HCT116 (cell line): ENCODE measurements at regions not wholly inside any gene's neighbourhood (a gene's known extent, or its start where the extent isn't known, plus 50 kb on each side); places are given as distances from the start of the nearest gene placed in this dataset.

Source experiments
- ATAC-seq: fragments of 200-7000 bp; cut with Tn5 transposase; 2 replicates; pipeline ENCODE4 v1.9.1; 2020; ENCODE audit warnings: mild to moderate bottlenecking, moderate library complexity
- BruUV-seq: library from RNA; stranded (reverse); fragments of 400-500 nt; replicated peaks from 2 replicates; lab custom pipeline; 2021; lab: Mats Ljungman, UMichigan
- CTCF ChIA-PET: fragments of 300-600 bp; sonication (Branson Sonifier 250); formaldehyde crosslinking; loops from one replicate; lab custom pipeline; 2021; ENCODE audit warnings: antibody characterized with exemption; lab: Charles Lee
- POLR2A ChIA-PET: fragments of 300-600, 350-600 bp; sonication (Branson Sonifier 250); formaldehyde crosslinking; loops from one replicate; lab custom pipeline; 2021; ENCODE audit warnings: antibody characterized with exemption; lab: Charles Lee
- RAD21 ChIA-PET, 2 experiments: fragments of 300-600 bp; sonication (Branson Sonifier 250); formaldehyde crosslinking; loops; one replicate each; lab custom pipeline; 2023; ENCODE audit warnings: low total read pairs in 2 of 2; ENCODE audit not compliant: uncharacterized antibody in 2 of 2, unreplicated experiment in 2 of 2, low non-redundant PET in 1 of 2; lab: Charles Lee
- DNase-seq: peaks from one replicate; pipeline ENCODE4 v3.0.0-alpha.2; 2010; ENCODE audit warnings: low read depth, low spot score
- H2AFZ ChIP-seq: fragments of 200-600 bp; shearing (Covaris generic), sonication (generic); 2 replicates; pipeline ENCODE4 v1.6.1; 2017; ENCODE audit warnings: low read depth, mixed run types, mixed read lengths, antibody characterized with exemption, low read length; ENCODE audit not compliant: poor library complexity, severe bottlenecking
- H3K27ac ChIP-seq: 2 replicates; pipeline ENCODE4 v1.5.1; 2012; ENCODE audit warnings: low read depth, low read length
- H3K27me3 ChIP-seq: fragments of 200-600 bp; sonication (generic); 2 replicates; pipeline ENCODE4 v1.6.1; 2016; ENCODE audit warnings: mixed run types, low read length, mixed read lengths; ENCODE audit not compliant: insufficient read depth
- H3K36me3 ChIP-seq, 2 experiments: fragments of 200-500 bp in 1 of 2; fragments of 200-600 bp in 1 of 2; sonication (Bioruptor generic) in 1 of 2; sonication (generic) in 1 of 2; 2 replicates each; pipeline versions ENCODE4 v1.5.1 to v1.6.1; 2014 to 2016; ENCODE audit warnings: low read length in 2 of 2, inconsistent platforms in 1 of 2, mixed read lengths in 1 of 2, mixed run types in 1 of 2; ENCODE audit not compliant: insufficient read depth in 2 of 2, control insufficient read depth in 1 of 2
- H3K4me1 ChIP-seq, 2 experiments: fragments of 200-600 bp in 1 of 2; sonication (generic) in 1 of 2; 2 replicates each; pipeline versions ENCODE4 v1.5.1 to v1.6.1; 2012 to 2017; ENCODE audit warnings: low read length in 2 of 2, inconsistent platforms in 1 of 2, mild to moderate bottlenecking in 1 of 2, mixed read lengths in 1 of 2, mixed run types in 1 of 2, moderate library complexity in 1 of 2; ENCODE audit not compliant: insufficient read depth in 2 of 2, control insufficient read depth in 1 of 2
- H3K4me2 ChIP-seq: fragments of 200-600 bp; sonication (generic); 2 replicates; pipeline ENCODE4 v1.6.1; 2017; ENCODE audit warnings: mixed run types, low read length, mixed read lengths
- H3K4me3 ChIP-seq, 2 experiments: fragments of 200-600 bp in 1 of 2; sonication (generic) in 1 of 2; replicated peaks in 1 of 2; 2 replicates each; pipeline ENCODE4 v1.5.1; 2011 to 2016; ENCODE audit warnings: low read length in 2 of 2, control low read depth in 1 of 2, low read depth in 1 of 2, mild to moderate bottlenecking in 1 of 2, mixed read lengths in 1 of 2, mixed run types in 1 of 2
- H3K79me2 ChIP-seq: fragments of 200-600 bp; sonication (generic); 2 replicates; pipeline ENCODE4 v1.6.1; 2017; ENCODE audit warnings: mild to moderate bottlenecking, mixed run types, low read length, moderate library complexity, mixed read lengths; ENCODE audit not compliant: insufficient read depth
- H3K9ac ChIP-seq: fragments of 200-600 bp; sonication (generic); 2 replicates; pipeline ENCODE4 v1.6.1; 2016; ENCODE audit warnings: low read length, mixed read lengths
- H3K9me2 ChIP-seq: fragments of 200-600 bp; sonication (generic), shearing (Covaris generic); 2 replicates; pipeline ENCODE4 v1.6.1; 2017; ENCODE audit warnings: mixed run types, mild to moderate bottlenecking, moderate library complexity; ENCODE audit not compliant: insufficient read depth
- H3K9me3 ChIP-seq, 2 experiments: fragments of 200-500 bp in 1 of 2; fragments of 200-600 bp in 1 of 2; sonication (Bioruptor generic) in 1 of 2; sonication (generic) in 1 of 2; 2 replicates each; pipeline ENCODE4 v1.6.1; 2014 to 2017; ENCODE audit warnings: low read length in 2 of 2, mixed read lengths in 2 of 2, inconsistent platforms in 1 of 2, low read depth in 1 of 2, mild to moderate bottlenecking in 1 of 2, mixed run types in 1 of 2, moderate library complexity in 1 of 2; ENCODE audit not compliant: control insufficient read depth in 1 of 2, insufficient read depth in 1 of 2
- H4K20me1 ChIP-seq: fragments of 200-600 bp; sonication (generic), shearing (Covaris generic); 2 replicates; pipeline ENCODE4 v1.6.1; 2017; ENCODE audit warnings: mixed run types, mild to moderate bottlenecking, moderate library complexity; ENCODE audit not compliant: insufficient read depth
- CEBPB ChIP-seq: IDR thresholded peaks from 2 replicates; pipeline ENCODE4 v1.6.1; 2012; ENCODE audit warnings: low read depth
- EGR1 ChIP-seq: IDR thresholded peaks from 2 replicates; pipeline ENCODE4 v1.6.1; 2012; ENCODE audit warnings: low read depth
- ELF1 ChIP-seq: IDR thresholded peaks from 2 replicates; pipeline ENCODE4 v1.6.1; 2012; ENCODE audit warnings: low read depth, borderline replicate concordance
- EZH2phosphoT487 ChIP-seq: fragments of 200-600 bp; IDR thresholded peaks from 2 replicates; pipeline ENCODE4 v1.6.1; 2018; ENCODE audit warnings: antibody characterized with exemption, borderline replicate concordance
- FOSL1 ChIP-seq: IDR thresholded peaks from 2 replicates; pipeline ENCODE4 v1.6.1; 2012; ENCODE audit warnings: low read depth
- RAD21 ChIP-seq: IDR thresholded peaks from 2 replicates; pipeline ENCODE4 v1.6.1; 2012; ENCODE audit warnings: low read depth, mild to moderate bottlenecking
- SIN3A ChIP-seq: IDR thresholded peaks from 2 replicates; pipeline ENCODE4 v1.6.1; 2012; ENCODE audit warnings: low read depth
- intact Hi-C: fragments of 100-400 bp; cut with micrococcal nuclease; formaldehyde crosslinking; loops from 2 replicates; pipeline ENCODE4 v1.10.0; 2022
- TF ChIP-seq, protein P1 (sequence below): IDR thresholded peaks from 2 replicates; pipeline ENCODE4 v1.6.1; 2012
- TF ChIP-seq, protein P2 (sequence below): IDR thresholded peaks from 2 replicates; pipeline ENCODE4 v1.6.1; 2011; ENCODE audit warnings: mild to moderate bottlenecking, low read length, moderate library complexity; ENCODE audit not compliant: insufficient replicate concordance; ENCODE audit errors: extremely low read depth
- TF ChIP-seq, protein P3 (sequence below): IDR thresholded peaks from 2 replicates; pipeline ENCODE4 v1.6.1; 2012

DNA sequence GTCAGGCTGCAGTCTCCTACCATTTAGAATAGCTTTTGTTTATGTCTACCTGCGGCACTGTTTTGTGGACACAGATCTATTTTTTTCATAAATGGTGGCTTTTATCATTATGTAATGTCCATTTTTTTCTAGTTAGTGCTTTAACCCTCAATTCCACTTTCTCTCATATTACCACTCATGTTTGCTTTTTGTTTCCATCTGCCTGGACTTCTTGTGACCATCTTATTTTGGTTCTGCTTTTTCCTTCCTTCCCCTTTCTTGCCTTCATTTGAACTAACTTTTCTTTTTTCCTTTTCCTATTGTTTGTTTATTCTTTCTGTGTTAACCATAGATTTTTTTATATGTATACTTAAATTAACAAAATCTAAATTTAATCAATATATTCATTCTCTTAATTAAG is 63.2 kb upstream of the SLC22A11 start:
- CTCF ChIA-PET: interaction anchor here (1.6 kb wide), 1 partner anchor 156 kb away, joined by 3 read pairs; no protein-coding TSS in a partner anchor

More for the DNA sequence above, 63.2 kb upstream of the SLC22A11 start:
- no peak overlapping the region for H3K4me3 ChIP-seq
- no peaks in the 10 kb centered on the region for H3K9me3 ChIP-seq
- DNase-seq (no peak), ATAC-seq (no peak)
- H3K4me1 ChIP-seq: no peaks in the 10 kb centered on the region
- no peaks in the 10 kb centered on the region for H4K20me1 ChIP-seq
- no peaks in the 10 kb centered on the region for H3K9me2 ChIP-seq
- no peak overlapping the region for H3K4me2 ChIP-seq
- no peaks in the 10 kb centered on the region for H3K36me3 ChIP-seq
- H3K27ac ChIP-seq: no peak overlapping the region
- POLR2A ChIA-PET: no interaction called here
- no peak overlapping the region for H2AFZ ChIP-seq
- RAD21 ChIA-PET: no interaction called here
- no peaks in the 10 kb centered on the region for H3K79me2 ChIP-seq
- intact Hi-C loops: no loop called here
- H3K9ac ChIP-seq: no peak overlapping the region
- peaks cover 26% of the 10 kb centered on the region for H3K27me3 ChIP-seq
- no TSS peak for BruUV-seq
- no peak for TF ChIP-seq SIN3A
- TF ChIP-seq EZH2phosphoT487: no peak
- TF ChIP-seq, protein P1, sequence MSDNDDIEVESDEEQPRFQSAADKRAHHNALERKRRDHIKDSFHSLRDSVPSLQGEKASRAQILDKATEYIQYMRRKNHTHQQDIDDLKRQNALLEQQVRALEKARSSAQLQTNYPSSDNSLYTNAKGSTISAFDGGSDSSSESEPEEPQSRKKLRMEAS: no peak
- TF ChIP-seq EGR1: no peak
- TF ChIP-seq ELF1: no peak
- TF ChIP-seq CEBPB: no peak
- TF ChIP-seq, protein P2, sequence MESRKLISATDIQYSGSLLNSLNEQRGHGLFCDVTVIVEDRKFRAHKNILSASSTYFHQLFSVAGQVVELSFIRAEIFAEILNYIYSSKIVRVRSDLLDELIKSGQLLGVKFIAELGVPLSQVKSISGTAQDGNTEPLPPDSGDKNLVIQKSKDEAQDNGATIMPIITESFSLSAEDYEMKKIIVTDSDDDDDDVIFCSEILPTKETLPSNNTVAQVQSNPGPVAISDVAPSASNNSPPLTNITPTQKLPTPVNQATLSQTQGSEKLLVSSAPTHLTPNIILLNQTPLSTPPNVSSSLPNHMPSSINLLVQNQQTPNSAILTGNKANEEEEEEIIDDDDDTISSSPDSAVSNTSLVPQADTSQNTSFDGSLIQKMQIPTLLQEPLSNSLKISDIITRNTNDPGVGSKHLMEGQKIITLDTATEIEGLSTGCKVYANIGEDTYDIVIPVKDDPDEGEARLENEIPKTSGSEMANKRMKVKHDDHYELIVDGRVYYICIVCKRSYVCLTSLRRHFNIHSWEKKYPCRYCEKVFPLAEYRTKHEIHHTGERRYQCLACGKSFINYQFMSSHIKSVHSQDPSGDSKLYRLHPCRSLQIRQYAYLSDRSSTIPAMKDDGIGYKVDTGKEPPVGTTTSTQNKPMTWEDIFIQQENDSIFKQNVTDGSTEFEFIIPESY: no peak
- TF ChIP-seq, protein P3, sequence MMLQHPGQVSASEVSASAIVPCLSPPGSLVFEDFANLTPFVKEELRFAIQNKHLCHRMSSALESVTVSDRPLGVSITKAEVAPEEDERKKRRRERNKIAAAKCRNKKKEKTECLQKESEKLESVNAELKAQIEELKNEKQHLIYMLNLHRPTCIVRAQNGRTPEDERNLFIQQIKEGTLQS: no peak
- no peak for TF ChIP-seq FOSL1
- TF ChIP-seq RAD21: no peak
